WTC11 (cell line): ENCODE measurements at regions not wholly inside any gene's neighbourhood (a gene's known extent, or its start where the extent isn't known, plus 50 kb on each side); places are given as distances from the start of the nearest gene placed in this dataset.

Source experiments
- CTCF ChIP-seq: fragments of 200-600 bp; IDR thresholded peaks from 2 replicates; pipeline ENCODE4 v1.8.0; 2022; ENCODE audit warnings: antibody characterized with exemption
- E2F1 ChIP-seq: sonication (generic); formaldehyde crosslinking; IDR thresholded peaks from 2 replicates; pipeline ENCODE4 v1.8.0; 2022; ENCODE audit warnings: mild to moderate bottlenecking, missing genetic modification reagents

GRCh38 chr13:32955881-32956594, 60.2 kb upstream of the KL start:
- TF ChIP-seq CTCF, result no peak
- TF ChIP-seq E2F1 (CRISPR knock-in tag), result no peak
